GM18858 (cell line): ENCODE measurements at regions not wholly inside any gene's neighbourhood (a gene's known extent, or its start where the extent isn't known, plus 50 kb on each side); places are given as distances from the start of the nearest gene placed in this dataset.
"Not testable (repeated sequence)": the region's sequence is repeated elsewhere in the genome, so short reads cannot be mapped to it uniquely, and the experiment has no call there.

Experiments used
- ATAC-seq: cut with Tn5 transposase; IDR thresholded peaks from one replicate; pipeline ENCODE4 v1.9.1; 2021; ENCODE audit not compliant: unreplicated experiment

- ATAC-seq: no peak
Measured at GRCh38 chr11:97487387-97487786, 1097.6 kb downstream of the JRKL start.

DNA sequence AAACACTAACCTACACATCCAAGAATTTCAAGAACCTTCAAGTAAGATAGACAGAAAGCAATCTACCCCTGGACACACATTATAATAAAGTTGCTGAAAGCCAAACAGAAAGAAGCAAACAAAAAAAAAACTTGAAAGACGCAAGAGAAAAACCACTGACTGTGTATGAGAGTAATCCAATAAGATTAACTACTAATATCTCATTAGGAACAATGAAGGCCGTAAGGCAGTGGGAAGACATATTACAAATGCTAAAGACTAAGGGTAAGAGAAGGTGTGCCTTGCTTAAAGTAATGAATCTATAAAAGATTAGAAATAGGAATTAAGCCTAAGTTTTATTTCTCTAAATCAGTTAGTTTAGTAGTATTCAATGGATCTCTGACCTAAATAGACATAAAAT lies 1109.1 kb downstream of the JRKL start:
- ATAC-seq: no peak

DNA sequence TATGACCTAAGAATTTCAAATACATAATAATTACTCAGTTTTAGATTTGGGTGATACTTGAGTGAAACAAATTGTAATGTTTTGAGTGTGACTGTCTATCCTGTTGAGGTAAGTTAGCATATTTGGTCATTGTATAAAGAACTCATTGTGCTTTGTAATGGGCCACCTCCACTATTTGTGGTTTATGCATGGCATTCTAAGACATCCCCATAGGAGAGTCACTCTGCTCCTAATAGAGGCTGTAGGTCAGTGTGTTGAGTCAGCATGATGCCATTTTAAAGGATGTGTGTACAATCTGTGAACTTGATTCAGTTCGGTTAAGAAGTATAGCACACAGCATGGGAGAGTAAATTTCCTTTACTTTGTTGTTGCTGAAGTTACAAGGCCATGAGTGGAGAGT lies 1112.4 kb downstream of the JRKL start:
- ATAC-seq: no peak

- ATAC-seq: no peak
Measured at GRCh38 chr11:97506076-97506759, 1116.4 kb downstream of the JRKL start.

DNA sequence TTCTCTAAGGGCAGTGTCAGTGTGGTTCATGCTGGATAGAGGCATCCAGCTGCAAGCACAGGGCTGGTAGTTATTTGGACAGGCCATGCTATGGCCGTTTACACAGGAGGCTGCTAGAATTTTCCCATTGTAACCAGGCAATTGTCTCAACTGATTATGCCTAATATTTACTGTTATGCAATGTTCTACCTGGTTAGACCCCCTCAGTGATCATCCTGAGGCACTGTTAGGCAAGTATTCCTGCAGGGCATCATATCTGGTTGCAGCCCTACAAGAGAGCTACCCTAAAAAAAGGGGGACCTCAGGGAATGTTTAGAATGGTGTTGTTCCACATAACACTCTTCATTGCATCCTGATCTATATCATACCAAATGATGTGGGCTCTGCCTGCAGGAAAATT lies 1124.6 kb downstream of the JRKL start:
- no peak for ATAC-seq

GRCh38 chr11:97516688-97517087 lies 1126.9 kb downstream of the JRKL start:
- ATAC-seq: no peak

GRCh38 chr11:97525273-97525672 lies 1135.5 kb downstream of the JRKL start:
- ATAC-seq: no peak

GRCh38 chr11:97537407-97538150 lies 1147.8 kb downstream of the JRKL start:
- no peak for ATAC-seq

DNA sequence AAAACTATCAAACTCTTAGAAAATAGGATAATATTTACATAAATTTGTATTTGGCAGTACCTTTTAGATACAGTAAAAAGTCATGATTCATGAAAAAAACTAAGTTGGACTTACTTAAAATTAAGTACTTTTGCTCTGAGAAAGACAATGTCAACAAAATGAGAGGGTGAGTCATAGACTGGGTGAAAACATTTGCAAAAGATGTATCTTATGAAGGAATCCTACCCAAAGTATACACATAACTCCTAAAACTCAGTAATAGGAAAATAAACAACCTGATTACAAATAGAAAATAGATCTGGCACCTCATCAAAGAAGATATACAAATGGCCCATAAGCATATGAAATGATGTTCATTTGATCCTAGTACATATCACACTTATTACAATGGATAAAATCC lies 1154.6 kb downstream of the JRKL start:
- ATAC-seq: no peak

- ATAC-seq: no peak
Measured at GRCh38 chr11:97548280-97548679, 1158.5 kb downstream of the JRKL start.

- ATAC-seq: no peak
Measured at GRCh38 chr11:97557399-97557798, 1167.6 kb downstream of the JRKL start.

- ATAC-seq: no peak
Measured at GRCh38 chr11:97567801-97568200, 1178.0 kb downstream of the JRKL start.

DNA sequence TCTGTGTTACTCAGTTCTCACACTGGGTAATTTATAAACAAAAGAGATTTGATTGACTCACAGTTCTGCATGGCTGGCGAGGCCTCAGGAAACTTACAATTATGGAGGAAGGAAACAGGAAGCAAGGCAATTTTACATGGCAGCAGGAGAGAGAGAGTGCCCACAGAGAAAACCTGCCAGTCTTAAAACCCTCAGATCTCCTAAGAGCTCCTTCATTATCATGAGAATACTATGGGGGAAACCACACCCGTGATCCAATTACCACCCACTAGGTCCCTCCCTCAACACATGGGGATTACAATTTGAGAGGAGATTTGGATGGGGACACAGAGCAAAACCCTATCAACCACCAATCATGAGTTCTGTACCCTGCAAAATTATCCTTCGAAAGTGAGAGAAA lies 1180.8 kb downstream of the JRKL start:
- ATAC-seq: no peak

- not testable (repeated sequence) for ATAC-seq
Measured at GRCh38 chr11:97573771-97574170, 1184.0 kb downstream of the JRKL start.

DNA sequence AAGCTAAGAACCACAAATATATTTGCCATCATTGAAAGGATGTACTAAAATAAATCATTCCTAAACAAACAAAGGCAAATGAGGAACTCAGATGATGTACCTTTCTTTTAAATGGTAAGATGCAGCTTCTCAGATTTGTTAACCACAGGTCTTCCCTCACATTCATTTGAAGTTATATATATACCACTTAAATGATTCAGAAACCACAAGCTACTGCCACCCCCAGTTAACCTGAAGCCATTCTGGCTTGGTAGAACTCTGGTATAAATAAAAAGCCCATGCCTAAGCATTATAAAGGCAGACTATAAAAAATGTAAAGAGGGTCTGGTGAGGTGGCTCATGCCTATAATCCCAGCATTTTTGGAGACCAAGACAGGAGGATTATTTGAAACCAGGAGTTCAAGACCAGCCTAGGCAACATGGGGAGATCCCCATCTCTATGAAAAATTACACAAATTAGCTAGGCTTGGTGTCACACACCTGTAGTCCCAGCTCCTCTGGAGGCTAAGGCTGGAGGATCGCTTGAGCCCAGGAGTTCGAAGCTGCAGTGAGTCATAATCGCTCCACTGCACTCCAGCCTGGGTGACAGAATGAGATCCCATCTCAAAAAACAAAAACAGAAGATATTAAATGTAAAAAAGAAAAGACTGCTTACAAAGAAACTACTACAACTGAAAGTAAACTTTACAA lies 1185.3 kb downstream of the JRKL start:
- no peak for ATAC-seq

DNA sequence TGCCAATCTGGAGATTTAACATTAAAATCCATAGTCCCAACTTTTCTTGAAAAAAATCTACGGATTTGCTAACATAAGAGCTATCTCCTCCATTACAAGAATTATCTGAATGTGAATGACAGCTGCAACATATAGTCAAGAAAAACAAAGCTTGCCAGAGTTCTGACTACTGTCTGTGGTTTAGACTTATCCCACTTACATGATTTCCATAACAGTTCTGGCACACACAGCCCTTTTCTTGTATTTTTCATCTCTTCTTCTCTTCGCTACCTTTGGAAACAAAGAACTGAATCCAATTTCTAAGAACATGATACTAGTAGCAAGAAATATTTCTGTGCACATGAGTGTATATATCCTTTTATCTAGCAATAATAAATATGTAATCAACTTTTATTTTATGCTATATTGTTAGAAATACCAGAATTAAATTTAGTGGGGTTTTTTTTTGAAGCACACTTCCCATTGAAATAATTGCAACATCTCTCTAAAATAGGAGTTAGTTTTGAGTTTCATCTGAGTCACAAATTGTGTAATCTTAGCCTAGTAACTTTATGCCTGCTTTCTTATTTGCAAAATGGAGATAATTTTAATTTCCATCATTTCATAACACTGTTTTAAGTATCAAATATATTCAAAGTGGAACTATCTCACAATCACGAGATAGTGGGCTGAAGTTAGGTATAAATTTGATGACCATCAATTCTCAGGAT lies 1217.6 kb downstream of the JRKL start:
- no peak for ATAC-seq

- no peak for ATAC-seq
Measured at GRCh38 chr11:97610000-97610399, 1220.2 kb downstream of the JRKL start.

GRCh38 chr11:97610854-97611253 lies 1221.0 kb downstream of the JRKL start:
- ATAC-seq: no peak

DNA sequence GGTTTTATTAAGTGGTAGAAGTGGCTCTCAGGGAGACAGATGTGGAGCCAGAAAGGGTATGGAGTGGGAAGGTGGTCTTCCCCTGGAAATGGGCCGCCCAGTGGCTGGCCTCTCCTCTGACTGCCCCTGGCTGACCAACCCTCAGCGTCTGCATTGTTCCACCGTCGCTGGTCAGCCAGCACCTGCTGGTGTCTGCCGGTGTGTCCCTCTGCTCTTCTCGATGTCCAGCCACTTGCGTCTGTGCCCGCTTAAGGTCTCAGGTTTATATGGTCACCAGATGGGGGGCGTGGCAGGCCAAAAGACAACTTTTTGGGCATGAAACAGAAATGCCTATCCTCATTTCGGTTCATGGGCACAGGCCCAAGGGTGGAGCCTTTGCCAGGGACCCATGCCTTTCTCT lies 1221.5 kb downstream of the JRKL start:
- ATAC-seq: no peak

- no peak for ATAC-seq
Measured at GRCh38 chr11:97614606-97615005, 1224.8 kb downstream of the JRKL start.

DNA sequence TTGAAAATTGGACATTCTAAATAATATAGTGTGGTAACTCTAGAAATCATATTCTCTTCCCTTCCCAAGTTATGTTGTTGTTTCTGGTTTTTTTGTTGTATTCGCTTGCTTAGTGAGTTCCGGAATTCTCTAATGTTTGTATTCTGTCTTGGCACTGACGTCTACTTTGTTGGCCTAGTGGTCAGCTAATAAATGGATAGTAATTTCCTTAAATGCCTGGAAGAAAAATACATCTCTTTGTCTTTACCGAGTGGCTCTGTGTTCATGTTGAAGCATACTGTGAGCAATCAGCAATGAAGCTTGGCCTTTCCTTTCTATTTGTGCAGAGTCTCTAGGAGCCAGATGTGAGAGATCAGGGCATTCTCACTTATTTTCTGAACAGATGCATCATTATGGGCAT lies 1225.7 kb downstream of the JRKL start:
- ATAC-seq: no peak

GRCh38 chr11:97617031-97617430 lies 1227.2 kb downstream of the JRKL start:
- no peak for ATAC-seq
